Smooth muscle cell (in vitro differentiated cells): ENCODE measurements at regions not wholly inside any gene's neighbourhood (a gene's known extent, or its start where the extent isn't known, plus 50 kb on each side); places are given as distances from the start of the nearest gene placed in this dataset.
A peak's percentile ranks its signal among the peaks of the same experiment; 100 is the strongest.

Experiments used
- DNase-seq: peaks from one replicate; lab custom pipeline; 2025; ENCODE audit not compliant: unreplicated experiment; lab: John Stamatoyannopoulos, UW
- H2AFZ ChIP-seq: fragments of 200-600 bp; sonication (generic); 2 replicates; pipeline ENCODE4 v1.6.0; 2016; ENCODE audit warnings: antibody characterized with exemption, low read depth, mild to moderate bottlenecking
- H3F3A ChIP-seq: fragments of 200-600 bp; sonication (generic); 2 replicates; pipeline ENCODE4 v1.6.0; 2017; ENCODE audit warnings: antibody characterized with exemption, low read depth
- H3K27ac ChIP-seq: fragments of 200-600 bp; sonication (generic); 2 replicates; pipeline ENCODE4 v1.5.1; 2016; ENCODE audit warnings: low read depth, mild to moderate bottlenecking
- H3K27me3 ChIP-seq: fragments of 200-600 bp; sonication (generic); 2 replicates; pipeline ENCODE4 v1.6.1; 2016; ENCODE audit warnings: low read depth, mild to moderate bottlenecking
- H3K36me3 ChIP-seq: fragments of 200-600 bp; sonication (generic); 2 replicates; pipeline ENCODE4 v1.5.1; 2016; ENCODE audit warnings: low read depth
- H3K4me1 ChIP-seq: fragments of 200-600 bp; sonication (generic); 2 replicates; pipeline ENCODE4 v1.5.1; 2016; ENCODE audit warnings: low read depth
- H3K4me2 ChIP-seq: fragments of 200-600 bp; sonication (generic); 2 replicates; pipeline ENCODE4 v1.6.0; 2016; ENCODE audit warnings: mild to moderate bottlenecking
- H3K4me3 ChIP-seq: fragments of 200-600 bp; sonication (generic); 2 replicates; pipeline ENCODE4 v1.5.1; 2016; ENCODE audit warnings: mild to moderate bottlenecking
- H3K79me2 ChIP-seq: fragments of 200-600 bp; sonication (generic); 2 replicates; pipeline ENCODE4 v1.6.0; 2016; ENCODE audit warnings: low read depth, mild to moderate bottlenecking
- H3K9ac ChIP-seq: fragments of 200-600 bp; sonication (generic); 2 replicates; pipeline ENCODE4 v1.6.0; 2016; ENCODE audit warnings: low read depth
- H3K9me3 ChIP-seq: fragments of 200-600 bp; sonication (generic); replicated peaks from 2 replicates; pipeline ENCODE4 v1.5.1; 2016; ENCODE audit warnings: low read depth
- H4K20me1 ChIP-seq: fragments of 200-600 bp; sonication (generic); 2 replicates; pipeline ENCODE4 v1.6.0; 2016; ENCODE audit warnings: low read depth
- CTCF ChIP-seq: fragments of 200-600 bp; sonication (generic); IDR thresholded peaks from 2 replicates; pipeline ENCODE4 v1.5.1; 2017; ENCODE audit warnings: borderline replicate concordance, mild to moderate bottlenecking, antibody characterized with exemption; ENCODE audit not compliant: insufficient read depth, poor library complexity, severe bottlenecking
- WGBS: methylation state at CpG from one replicate; pipeline ENCODE4 v1.1.7; 2016; ENCODE audit warnings: low lambda C conversion rate; 5-methylcytosine and 5-hydroxymethylcytosine counted together

- Histone ChIP-seq H3K79me2 (peaks cover 41% of the 10 kb centered on the region), H3F3A (no peaks in the 10 kb centered on the region), H3K9ac (peak overlapping the region; percentile 21), H3K9me3 (no peaks in the 10 kb centered on the region), H3K4me2 (peak overlapping the region; percentile 87), H3K4me1 (peaks cover 12% of the 10 kb centered on the region), H3K36me3 (no peaks in the 10 kb centered on the region), H3K4me3 (peak overlapping the region; percentile 60), H3K27me3 (no peaks in the 10 kb centered on the region), H2AFZ (peak overlapping the region; percentile 52), H4K20me1 (peaks cover 4% of the 10 kb centered on the region), H3K27ac (no peak overlapping the region)
- 6% methylated on average over 7 of the region's 7 CpGs for WGBS
- DNase-seq = no peak
- TF ChIP-seq CTCF = no peak
Observed at GRCh38 chr3:107241217-107241616, 136.0 kb upstream of the CCDC54 start.

- Histone ChIP-seq H3K36me3 (no peaks in the 10 kb centered on the region), H3K27ac (no peak overlapping the region), H3K4me3 (peak overlapping the region; percentile 60), H3K27me3 (no peaks in the 10 kb centered on the region), H3K79me2 (peaks cover 41% of the 10 kb centered on the region), H3K9me3 (no peaks in the 10 kb centered on the region), H2AFZ (no peak overlapping the region), H3K4me2 (peak overlapping the region; percentile 87), H3K9ac (no peak overlapping the region), H4K20me1 (peaks cover 4% of the 10 kb centered on the region), H3K4me1 (peaks cover 12% of the 10 kb centered on the region), H3F3A (no peaks in the 10 kb centered on the region)
- no peak for TF ChIP-seq CTCF
- WGBS = 77% methylated on average over 8 of the region's 8 CpGs
- DNase-seq = no peak
Observed at GRCh38 chr3:107242579-107242978, 134.7 kb upstream of the CCDC54 start.

GRCh38 chr3:107247116-107247515, 130.1 kb upstream of the CCDC54 start:
- 99% methylated on average over 2 of the region's 2 CpGs for WGBS
- DNase-seq = no peak

More at GRCh38 chr3:107247116-107247515, 130.1 kb upstream of the CCDC54 start:
- no peak overlapping the region for H3K9ac ChIP-seq
- TF ChIP-seq CTCF = no peak
- H3K4me3 ChIP-seq = no peak overlapping the region
- peaks cover 4% of the 10 kb centered on the region for H4K20me1 ChIP-seq
- no peaks in the 10 kb centered on the region for H3K36me3 ChIP-seq
- H3K27ac ChIP-seq = no peak overlapping the region
- peaks cover 2% of the 10 kb centered on the region for H3K4me1 ChIP-seq
- no peaks in the 10 kb centered on the region for H3K9me3 ChIP-seq
- no peaks in the 10 kb centered on the region for H3F3A ChIP-seq
- H3K79me2 ChIP-seq = peaks cover 30% of the 10 kb centered on the region
- no peaks in the 10 kb centered on the region for H3K27me3 ChIP-seq
- H3K4me2 ChIP-seq = no peak overlapping the region
- no peak overlapping the region for H2AFZ ChIP-seq
